Loucy (cell line): ENCODE measurements at regions not wholly inside any gene's neighbourhood (a gene's known extent, or its start where the extent isn't known, plus 50 kb on each side); places are given as distances from the start of the nearest gene placed in this dataset.
"Not testable (repeated sequence)": the region's sequence is repeated elsewhere in the genome, so short reads cannot be mapped to it uniquely, and the experiment has no call there.

Source experiments
- EZH2phosphoT487 ChIP-seq: fragments of 200-600 bp; IDR thresholded peaks from 2 replicates; pipeline ENCODE4 v1.6.1; 2018; ENCODE audit warnings: antibody characterized with exemption, mild to moderate bottlenecking, moderate library complexity, borderline replicate concordance
- TF ChIP-seq, protein P1 (sequence below): fragments of 200-600 bp; sonication (generic); conservative IDR thresholded peaks from 2 replicates; pipeline ENCODE4 v1.5.1; 2014; ENCODE audit warnings: mild to moderate bottlenecking, antibody characterized with exemption, low read length

DNA sequence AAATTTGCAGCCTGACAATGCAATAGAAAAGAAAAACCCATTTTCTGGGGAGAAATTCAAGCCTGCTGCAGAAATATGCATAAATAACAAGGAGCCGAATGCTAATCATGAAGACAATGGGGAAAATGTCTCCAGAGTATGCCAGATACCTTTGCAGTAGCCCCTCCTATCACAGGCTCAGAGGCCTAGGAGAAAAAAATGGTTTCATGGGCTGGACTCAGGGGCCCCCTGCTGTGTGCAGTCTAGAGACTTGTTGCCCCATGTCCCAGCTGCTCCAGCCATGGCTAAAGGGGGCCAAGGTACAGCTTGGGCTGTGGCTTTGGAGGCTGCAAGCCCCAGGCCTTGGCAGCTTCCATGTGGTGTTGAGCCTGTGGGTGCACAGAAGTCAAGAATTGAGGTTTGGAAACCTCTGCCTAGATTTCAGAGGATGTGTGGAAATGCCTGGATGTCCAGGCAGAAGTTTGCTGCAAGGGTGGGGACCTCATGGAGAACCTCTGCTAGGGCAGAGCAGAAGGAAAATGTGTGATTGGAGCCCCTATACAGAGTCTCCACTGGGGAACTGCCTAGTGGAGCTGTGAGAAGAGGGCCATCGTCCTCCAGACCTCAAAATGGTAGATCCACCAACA, 53.3 kb upstream of the XIST start:
- TF ChIP-seq, protein P1, sequence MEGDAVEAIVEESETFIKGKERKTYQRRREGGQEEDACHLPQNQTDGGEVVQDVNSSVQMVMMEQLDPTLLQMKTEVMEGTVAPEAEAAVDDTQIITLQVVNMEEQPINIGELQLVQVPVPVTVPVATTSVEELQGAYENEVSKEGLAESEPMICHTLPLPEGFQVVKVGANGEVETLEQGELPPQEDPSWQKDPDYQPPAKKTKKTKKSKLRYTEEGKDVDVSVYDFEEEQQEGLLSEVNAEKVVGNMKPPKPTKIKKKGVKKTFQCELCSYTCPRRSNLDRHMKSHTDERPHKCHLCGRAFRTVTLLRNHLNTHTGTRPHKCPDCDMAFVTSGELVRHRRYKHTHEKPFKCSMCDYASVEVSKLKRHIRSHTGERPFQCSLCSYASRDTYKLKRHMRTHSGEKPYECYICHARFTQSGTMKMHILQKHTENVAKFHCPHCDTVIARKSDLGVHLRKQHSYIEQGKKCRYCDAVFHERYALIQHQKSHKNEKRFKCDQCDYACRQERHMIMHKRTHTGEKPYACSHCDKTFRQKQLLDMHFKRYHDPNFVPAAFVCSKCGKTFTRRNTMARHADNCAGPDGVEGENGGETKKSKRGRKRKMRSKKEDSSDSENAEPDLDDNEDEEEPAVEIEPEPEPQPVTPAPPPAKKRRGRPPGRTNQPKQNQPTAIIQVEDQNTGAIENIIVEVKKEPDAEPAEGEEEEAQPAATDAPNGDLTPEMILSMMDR: not testable (repeated sequence)
- not testable (repeated sequence) for TF ChIP-seq EZH2phosphoT487
